DND-41 (cell line): ENCODE measurements at regions not wholly inside any gene's neighbourhood (a gene's known extent, or its start where the extent isn't known, plus 50 kb on each side); places are given as distances from the start of the nearest gene placed in this dataset.

Experiments used
- CTCF ChIP-seq: IDR thresholded peaks from 2 replicates; pipeline ENCODE4 v1.5.1; 2012; ENCODE audit warnings: borderline replicate concordance, low read length, moderate library complexity, mild to moderate bottlenecking; ENCODE audit not compliant: poor library complexity, severe bottlenecking; ENCODE audit errors: extremely low read depth
- EZH2 ChIP-seq: IDR thresholded peaks from 3 replicates; pipeline ENCODE4 v1.6.1; 2012; ENCODE audit warnings: borderline replicate concordance, low read depth, mild to moderate bottlenecking, moderate library complexity, low read length, inconsistent platforms; ENCODE audit not compliant: severe bottlenecking

- no peak for TF ChIP-seq CTCF
- no peak for TF ChIP-seq EZH2
Measured at GRCh38 chr1:186757851-186758250, 70.9 kb upstream of the PLA2G4A start.
